ENCODE measurements at regions not wholly inside any gene's neighbourhood (a gene's known extent, or its start where the extent isn't known, plus 50 kb on each side); places are given as distances from the start of the nearest gene placed in this dataset.

GRCh38 chr13:86368924-86369323 lies 569.7 kb upstream of the SLITRK6 start:
- TF ChIP-seq MYC (IDR thresholded peaks at IDR 0.05; ENCODE audit: low read depth, low read length) (no peak), MAX (IDR thresholded peaks at IDR 0.05; ENCODE audit: low read depth, low read length) (no peak), POLR2A (IDR thresholded peaks at IDR 0.05; ENCODE audit: extremely low read depth, insufficient read length) (no peak), CTCF (IDR thresholded peaks at IDR 0.05; ENCODE audit: low read depth, low read length) (no peak)
- H3K4me3 ChIP-seq (ENCODE audit: low read depth, low read length): no peak overlapping the region
- no peak for DNase-seq (ENCODE audit: low read depth)

- TF ChIP-seq CTCF (IDR thresholded peaks at IDR 0.05; ENCODE audit: low read depth, low read length) (no peak), POLR2A (IDR thresholded peaks at IDR 0.05; ENCODE audit: extremely low read depth, insufficient read length) (no peak), MAX (IDR thresholded peaks at IDR 0.05; ENCODE audit: low read depth, low read length) (no peak), MYC (IDR thresholded peaks at IDR 0.05; ENCODE audit: low read depth, low read length) (no peak)
- no peak for DNase-seq (ENCODE audit: low read depth)
- H3K4me3 ChIP-seq (ENCODE audit: low read depth, low read length): no peak overlapping the region
Observed at GRCh38 chr13:86377451-86377850, 578.2 kb upstream of the SLITRK6 start.

GRCh38 chr13:86378628-86379027 lies 579.4 kb upstream of the SLITRK6 start:
- no peak overlapping the region for H3K4me3 ChIP-seq (ENCODE audit: low read depth, low read length)
- TF ChIP-seq MAX (IDR thresholded peaks at IDR 0.05; ENCODE audit: low read depth, low read length) (no peak), CTCF (IDR thresholded peaks at IDR 0.05; ENCODE audit: low read depth, low read length) (no peak), POLR2A (IDR thresholded peaks at IDR 0.05; ENCODE audit: extremely low read depth, insufficient read length) (no peak), MYC (IDR thresholded peaks at IDR 0.05; ENCODE audit: low read depth, low read length) (no peak)
- DNase-seq (ENCODE audit: low read depth): no peak

GRCh38 chr13:86383151-86383550 lies 583.9 kb upstream of the SLITRK6 start:
- H3K4me3 ChIP-seq (ENCODE audit: low read depth, low read length): no peak overlapping the region
- no peak for DNase-seq (ENCODE audit: low read depth)
- TF ChIP-seq CTCF (IDR thresholded peaks at IDR 0.05; ENCODE audit: low read depth, low read length) (no peak), POLR2A (IDR thresholded peaks at IDR 0.05; ENCODE audit: extremely low read depth, insufficient read length) (no peak), MYC (IDR thresholded peaks at IDR 0.05; ENCODE audit: low read depth, low read length) (no peak), MAX (IDR thresholded peaks at IDR 0.05; ENCODE audit: low read depth, low read length) (no peak)

GRCh38 chr13:86383561-86383960 lies 584.3 kb upstream of the SLITRK6 start:
- H3K4me3 ChIP-seq (ENCODE audit: low read depth, low read length): no peak overlapping the region
- no peak for DNase-seq (ENCODE audit: low read depth)
- no peak for TF ChIP-seq MAX (IDR thresholded peaks at IDR 0.05; ENCODE audit: low read depth, low read length)
- TF ChIP-seq CTCF (IDR thresholded peaks at IDR 0.05; ENCODE audit: low read depth, low read length): no peak
- no peak for TF ChIP-seq MYC (IDR thresholded peaks at IDR 0.05; ENCODE audit: low read depth, low read length)
- TF ChIP-seq POLR2A (IDR thresholded peaks at IDR 0.05; ENCODE audit: extremely low read depth, insufficient read length): no peak

GRCh38 chr13:86397635-86398034 lies 598.4 kb upstream of the SLITRK6 start:
- TF ChIP-seq POLR2A (IDR thresholded peaks at IDR 0.05; ENCODE audit: extremely low read depth, insufficient read length) (no peak), MAX (IDR thresholded peaks at IDR 0.05; ENCODE audit: low read depth, low read length) (no peak), MYC (IDR thresholded peaks at IDR 0.05; ENCODE audit: low read depth, low read length) (no peak), CTCF (IDR thresholded peaks at IDR 0.05; ENCODE audit: low read depth, low read length) (no peak)
- no peak overlapping the region for H3K4me3 ChIP-seq (ENCODE audit: low read depth, low read length)
- DNase-seq (ENCODE audit: low read depth): no peak
